ENCODE measurements at regions not wholly inside any gene's neighbourhood (a gene's known extent, or its start where the extent isn't known, plus 50 kb on each side); places are given as distances from the start of the nearest gene placed in this dataset.

- no peak for TF ChIP-seq CREB1 (IDR thresholded peaks at IDR 0.05; ENCODE audit: low read depth)
- TF ChIP-seq NFIC (IDR thresholded peaks at IDR 0.05), result no peak
- no peak for TF ChIP-seq FOXM1 (IDR thresholded peaks at IDR 0.05; ENCODE audit: borderline replicate concordance, low read depth)
- TF ChIP-seq CEBPB (IDR thresholded peaks at IDR 0.05), result no peak
- no peak for TF ChIP-seq RAD21 (IDR thresholded peaks at IDR 0.05; ENCODE audit: low read depth)
- TF ChIP-seq ZBTB7A (IDR thresholded peaks at IDR 0.05; ENCODE audit: low read depth), result no peak
- TF ChIP-seq EGR1 (IDR thresholded peaks at IDR 0.05), result no peak
- no peak for TF ChIP-seq TAF1 (IDR thresholded peaks at IDR 0.05; ENCODE audit: low read depth)
- no peak for TF ChIP-seq EP300 (IDR thresholded peaks at IDR 0.05; ENCODE audit: borderline replicate concordance)
- no peak for TF ChIP-seq USF1 (IDR thresholded peaks at IDR 0.05)
- no peak for TF ChIP-seq TEAD4 (IDR thresholded peaks at IDR 0.05)
- no peak for TF ChIP-seq MAX (IDR thresholded peaks at IDR 0.05)
- TF ChIP-seq REST (IDR thresholded peaks at IDR 0.05; ENCODE audit: low read depth), result no peak
- no peak for TF ChIP-seq TCF12 (IDR thresholded peaks at IDR 0.05; ENCODE audit: low read depth)
- no peak for TF ChIP-seq YY1 (IDR thresholded peaks at IDR 0.05; ENCODE audit: low read depth)
Measured at GRCh38 chr9:89696780-89697179, 92.0 kb downstream of the GADD45G start.

- TF ChIP-seq CREB1 (IDR thresholded peaks at IDR 0.05; ENCODE audit: low read depth), result no peak
Measured at GRCh38 chr9:89697553-89697952, 92.7 kb downstream of the GADD45G start.

GRCh38 chr9:89698411-89699005, 93.7 kb downstream of the GADD45G start:
- TF ChIP-seq YY1 (IDR thresholded peaks at IDR 0.05; ENCODE audit: low read depth) (no peak), ZBTB7A (IDR thresholded peaks at IDR 0.05; ENCODE audit: low read depth) (no peak), MAX (IDR thresholded peaks at IDR 0.05) (no peak)

- no peak for TF ChIP-seq RAD21 (IDR thresholded peaks at IDR 0.05; ENCODE audit: low read depth)
- no peak for TF ChIP-seq USF1 (IDR thresholded peaks at IDR 0.05)
- TF ChIP-seq YY1 (IDR thresholded peaks at IDR 0.05; ENCODE audit: low read depth), result no peak
- TF ChIP-seq FOXM1 (IDR thresholded peaks at IDR 0.05; ENCODE audit: borderline replicate concordance, low read depth), result no peak
- TF ChIP-seq TCF12 (IDR thresholded peaks at IDR 0.05; ENCODE audit: low read depth), result no peak
- TF ChIP-seq EGR1 (IDR thresholded peaks at IDR 0.05), result no peak
- TF ChIP-seq CREB1 (IDR thresholded peaks at IDR 0.05; ENCODE audit: low read depth), result no peak
- TF ChIP-seq TAF1 (IDR thresholded peaks at IDR 0.05; ENCODE audit: low read depth), result no peak
- TF ChIP-seq REST (IDR thresholded peaks at IDR 0.05; ENCODE audit: low read depth), result no peak
- TF ChIP-seq TEAD4 (IDR thresholded peaks at IDR 0.05), result no peak
- TF ChIP-seq NFIC (IDR thresholded peaks at IDR 0.05), result no peak
Measured at GRCh38 chr9:89699646-89700045, 94.8 kb downstream of the GADD45G start.

- TF ChIP-seq RAD21 (IDR thresholded peaks at IDR 0.05; ENCODE audit: low read depth), result no peak
- no peak for TF ChIP-seq CEBPB (IDR thresholded peaks at IDR 0.05)
- no peak for TF ChIP-seq MAX (IDR thresholded peaks at IDR 0.05)
- TF ChIP-seq FOXM1 (IDR thresholded peaks at IDR 0.05; ENCODE audit: borderline replicate concordance, low read depth), result no peak
- no peak for TF ChIP-seq TCF12 (IDR thresholded peaks at IDR 0.05; ENCODE audit: low read depth)
- no peak for TF ChIP-seq USF1 (IDR thresholded peaks at IDR 0.05)
Measured at GRCh38 chr9:89701221-89701798, 96.5 kb downstream of the GADD45G start.

- TF ChIP-seq YY1 (IDR thresholded peaks at IDR 0.05; ENCODE audit: low read depth), result no peak
- TF ChIP-seq RAD21 (IDR thresholded peaks at IDR 0.05; ENCODE audit: low read depth), result no peak
- no peak for TF ChIP-seq NFIC (IDR thresholded peaks at IDR 0.05)
- no peak for TF ChIP-seq EP300 (IDR thresholded peaks at IDR 0.05; ENCODE audit: borderline replicate concordance)
- TF ChIP-seq EGR1 (IDR thresholded peaks at IDR 0.05), result no peak
- no peak for TF ChIP-seq TEAD4 (IDR thresholded peaks at IDR 0.05)
- TF ChIP-seq ZBTB7A (IDR thresholded peaks at IDR 0.05; ENCODE audit: low read depth), result no peak
- TF ChIP-seq USF1 (IDR thresholded peaks at IDR 0.05), result no peak
- TF ChIP-seq TAF1 (IDR thresholded peaks at IDR 0.05; ENCODE audit: low read depth), result no peak
- no peak for TF ChIP-seq CEBPB (IDR thresholded peaks at IDR 0.05)
- TF ChIP-seq MAX (IDR thresholded peaks at IDR 0.05), result no peak
Measured at GRCh38 chr9:89702401-89702800, 97.6 kb downstream of the GADD45G start.
